ENCODE measurements at regions not wholly inside any gene's neighbourhood (a gene's known extent, or its start where the extent isn't known, plus 50 kb on each side); places are given as distances from the start of the nearest gene placed in this dataset.

DNA sequence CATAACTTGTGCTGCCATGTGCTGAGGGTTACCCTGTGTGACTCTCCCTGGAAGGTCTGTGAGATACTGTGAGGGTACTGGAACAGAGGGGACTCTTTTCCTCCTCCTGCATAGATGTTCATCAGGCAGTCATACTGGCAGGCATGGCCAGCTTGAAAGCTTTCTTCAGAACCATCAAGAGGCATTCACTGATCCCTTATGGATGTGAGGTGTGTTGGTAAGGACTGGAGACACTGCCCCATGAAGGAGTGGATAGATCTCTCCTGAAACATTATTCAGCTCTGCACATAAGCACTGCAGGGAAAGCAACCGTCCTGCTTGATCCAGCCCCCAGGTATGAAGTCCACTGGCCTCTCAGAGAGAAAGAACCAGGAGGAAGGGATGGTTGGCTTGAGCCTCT lies 176.6 kb upstream of the ARL4C start:
- TF ChIP-seq POLR2A (IDR thresholded peaks at IDR 0.05; ENCODE audit: low read depth, low read length): no peak
- no peak for TF ChIP-seq POLR2AphosphoS5 (IDR thresholded peaks at IDR 0.05; ENCODE audit: low read depth, low read length)
- no peak for TF ChIP-seq SPI1 (IDR thresholded peaks at IDR 0.05; ENCODE audit: low read depth, low read length)
- TF ChIP-seq TAF1 (IDR thresholded peaks at IDR 0.05; ENCODE audit: low read depth, low read length): no peak
- no peak for TF ChIP-seq PAX5 (IDR thresholded peaks at IDR 0.05; ENCODE audit: insufficient read depth, low read length, severe bottlenecking)

Data from GM12891 (cell line).